H9 (cell line): ENCODE measurements at regions not wholly inside any gene's neighbourhood (a gene's known extent, or its start where the extent isn't known, plus 50 kb on each side); places are given as distances from the start of the nearest gene placed in this dataset.

Source experiments
- DNase-seq: peaks from one replicate; pipeline ENCODE4 v3.0.0-alpha.2; 2017
- H2AFZ ChIP-seq: one replicate; pipeline ENCODE4 v1.6.1; 2013; ENCODE audit warnings: mild to moderate bottlenecking, low read length, control low read depth, moderate library complexity
- H2AK5ac ChIP-seq: 2 replicates; pipeline ENCODE4 v1.6.1; 2013; ENCODE audit warnings: low read length, control low read depth, mixed read lengths; ENCODE audit not compliant: insufficient read length
- H2BK120ac ChIP-seq: one replicate; pipeline ENCODE4 v1.6.1; 2013; ENCODE audit warnings: low read depth, mild to moderate bottlenecking, low read length, control low read depth, inconsistent platforms; ENCODE audit not compliant: poor library complexity, severe bottlenecking
- H2BK12ac ChIP-seq: 2 replicates; pipeline ENCODE4 v1.6.1; 2013; ENCODE audit warnings: low read length, control low read depth, mixed read lengths, low read depth; ENCODE audit not compliant: insufficient read length
- H2BK15ac ChIP-seq: 2 replicates; pipeline ENCODE4 v1.6.1; 2013; ENCODE audit warnings: low read depth, low read length, control low read depth
- H2BK20ac ChIP-seq: one replicate; pipeline ENCODE4 v1.6.1; 2013; ENCODE audit warnings: low read depth, mild to moderate bottlenecking, low read length, control low read depth, inconsistent platforms; ENCODE audit not compliant: poor library complexity, severe bottlenecking
- H2BK5ac ChIP-seq: 2 replicates; pipeline ENCODE4 v1.6.1; 2013; ENCODE audit warnings: low read length, control low read depth, mixed read lengths; ENCODE audit not compliant: insufficient read length
- H3K14ac ChIP-seq: 2 replicates; pipeline ENCODE4 v1.6.1; 2013; ENCODE audit warnings: low read length, control low read depth; ENCODE audit not compliant: insufficient read depth
- H3K18ac ChIP-seq: 2 replicates; pipeline ENCODE4 v1.6.1; 2013; ENCODE audit warnings: low read depth, mild to moderate bottlenecking, mixed read lengths, low read length, control low read depth; ENCODE audit not compliant: insufficient read length
- H3K23ac ChIP-seq: 2 replicates; pipeline ENCODE4 v1.6.1; 2013; ENCODE audit warnings: low read length, control low read depth, mixed read lengths, low read depth; ENCODE audit not compliant: insufficient read length
- H3K23me2 ChIP-seq: 2 replicates; pipeline ENCODE4 v1.6.1; 2013; ENCODE audit warnings: low read depth, mild to moderate bottlenecking, mixed read lengths, low read length, control low read depth; ENCODE audit not compliant: insufficient read length, poor library complexity, severe bottlenecking
- H3K27ac ChIP-seq: 2 replicates; pipeline ENCODE4 v1.5.1; 2013; ENCODE audit warnings: low read length, control low read depth, mixed read lengths, low read depth; ENCODE audit not compliant: insufficient read length
- H3K27me3 ChIP-seq: 2 replicates; pipeline ENCODE4 v1.6.1; 2013; ENCODE audit warnings: low read length, control low read depth, inconsistent platforms; ENCODE audit not compliant: insufficient read depth
- H3K4ac ChIP-seq: 2 replicates; pipeline ENCODE4 v1.6.1; 2013; ENCODE audit warnings: low read depth, mild to moderate bottlenecking, control low read depth, inconsistent platforms, low read length, moderate library complexity
- H3K4me1 ChIP-seq: 2 replicates; pipeline ENCODE4 v1.6.1; 2013; ENCODE audit warnings: low read length, control low read depth, inconsistent platforms; ENCODE audit not compliant: insufficient read depth
- H3K4me2 ChIP-seq: 2 replicates; pipeline ENCODE4 v1.6.1; 2013; ENCODE audit warnings: low read length, control low read depth, mixed read lengths; ENCODE audit not compliant: insufficient read length, insufficient read depth
- H3K56ac ChIP-seq: 2 replicates; pipeline ENCODE4 v1.6.1; 2013; ENCODE audit warnings: low read depth, mild to moderate bottlenecking, mixed read lengths, low read length, control low read depth; ENCODE audit not compliant: insufficient read length
- H3K79me1 ChIP-seq: 2 replicates; pipeline ENCODE4 v1.6.1; 2013; ENCODE audit warnings: low read depth, mild to moderate bottlenecking, moderate library complexity, low read length, control low read depth, inconsistent platforms; ENCODE audit not compliant: insufficient read depth, poor library complexity, severe bottlenecking
- H3K79me2 ChIP-seq: 2 replicates; pipeline ENCODE4 v1.6.1; 2013; ENCODE audit warnings: low read length, control low read depth, inconsistent platforms; ENCODE audit not compliant: insufficient read depth
- H3K9ac ChIP-seq: 2 replicates; pipeline ENCODE4 v1.6.1; 2013; ENCODE audit warnings: low read length, control low read depth, mixed read lengths; ENCODE audit not compliant: insufficient read length; ENCODE audit errors: extremely low read depth
- H3K9me3 ChIP-seq: one replicate; pipeline ENCODE4 v1.6.1; 2013; ENCODE audit warnings: low read depth, low read length, inconsistent platforms; ENCODE audit not compliant: control insufficient read depth
- H3T11ph ChIP-seq: one replicate; pipeline ENCODE4 v1.6.1; 2013; ENCODE audit warnings: mild to moderate bottlenecking, low read length, control low read depth, inconsistent platforms
- H4K20me1 ChIP-seq: one replicate; pipeline ENCODE4 v1.6.1; 2013; ENCODE audit not compliant: control insufficient read depth, insufficient read length, insufficient read depth
- H4K5ac ChIP-seq: 2 replicates; pipeline ENCODE4 v1.6.1; 2013; ENCODE audit warnings: low read depth, mild to moderate bottlenecking, mixed read lengths, low read length, control low read depth; ENCODE audit not compliant: insufficient read length
- H4K8ac ChIP-seq: replicated peaks from 2 replicates; pipeline ENCODE4 v1.6.1; 2013; ENCODE audit warnings: low read length, control low read depth, mixed read lengths, low read depth; ENCODE audit not compliant: insufficient read length
- H4K91ac ChIP-seq: 2 replicates; pipeline ENCODE4 v1.6.1; 2013; ENCODE audit warnings: low read depth, mild to moderate bottlenecking, moderate library complexity, mixed read lengths, low read length, control low read depth; ENCODE audit not compliant: insufficient read length
- H3K27ac Mint-ChIP-seq, 3 experiments: 2 replicates in 2 of 3; 3 replicates in 1 of 3; pipeline ENCODE4 v1.8.0; 2020 to 2021; ENCODE audit warnings: mixed read lengths in 3 of 3, mild to moderate bottlenecking in 1 of 3, moderate library complexity in 1 of 3
- H3K27me3 Mint-ChIP-seq: 2 replicates; pipeline ENCODE4 v1.8.0; 2021; ENCODE audit warnings: low read depth, mild to moderate bottlenecking, moderate library complexity, mixed read lengths
- H3K36me3 Mint-ChIP-seq, 3 experiments: 2 replicates in 2 of 3; 3 replicates in 1 of 3; pipeline ENCODE4 v1.8.0; 2020 to 2021; ENCODE audit warnings: low read depth in 3 of 3, mixed read lengths in 3 of 3; ENCODE audit not compliant: insufficient read depth in 1 of 3
- H3K4me1 Mint-ChIP-seq, 2 experiments: 2 replicates each; pipeline ENCODE4 v1.8.0; 2020; ENCODE audit warnings: mixed read lengths in 2 of 2
- H3K4me3 Mint-ChIP-seq, 2 experiments: 2 replicates in 1 of 2; 3 replicates in 1 of 2; pipeline ENCODE4 v1.8.0; 2020 to 2021; ENCODE audit warnings: mild to moderate bottlenecking in 2 of 2, mixed read lengths in 2 of 2, moderate library complexity in 1 of 2
- H3K9me3 Mint-ChIP-seq, 2 experiments: 2 replicates in 1 of 2; 3 replicates in 1 of 2; pipeline ENCODE4 v1.8.0; 2020; ENCODE audit warnings: mild to moderate bottlenecking in 2 of 2, mixed read lengths in 2 of 2, moderate library complexity in 1 of 2
- WGBS: extraction: QIAGEN DNeasy Blood & Tissue Kit; methylation state at CpG from one replicate; pipeline ENCODE4 v1.1.7; 2013; ENCODE audit warnings: missing lambda C conversion rate, low lambda C conversion rate, mixed read lengths; ENCODE audit not compliant: insufficient read length; ENCODE audit errors: extremely low coverage; 5-methylcytosine and 5-hydroxymethylcytosine counted together
- TF ChIP-seq, protein P1 (sequence below): fragments of 200-600 bp; sonication (generic); conservative IDR thresholded peaks from 3 replicates; pipeline ENCODE4 v1.8.0; 2021; ENCODE audit warnings: antibody characterized with exemption, mild to moderate bottlenecking

DNA sequence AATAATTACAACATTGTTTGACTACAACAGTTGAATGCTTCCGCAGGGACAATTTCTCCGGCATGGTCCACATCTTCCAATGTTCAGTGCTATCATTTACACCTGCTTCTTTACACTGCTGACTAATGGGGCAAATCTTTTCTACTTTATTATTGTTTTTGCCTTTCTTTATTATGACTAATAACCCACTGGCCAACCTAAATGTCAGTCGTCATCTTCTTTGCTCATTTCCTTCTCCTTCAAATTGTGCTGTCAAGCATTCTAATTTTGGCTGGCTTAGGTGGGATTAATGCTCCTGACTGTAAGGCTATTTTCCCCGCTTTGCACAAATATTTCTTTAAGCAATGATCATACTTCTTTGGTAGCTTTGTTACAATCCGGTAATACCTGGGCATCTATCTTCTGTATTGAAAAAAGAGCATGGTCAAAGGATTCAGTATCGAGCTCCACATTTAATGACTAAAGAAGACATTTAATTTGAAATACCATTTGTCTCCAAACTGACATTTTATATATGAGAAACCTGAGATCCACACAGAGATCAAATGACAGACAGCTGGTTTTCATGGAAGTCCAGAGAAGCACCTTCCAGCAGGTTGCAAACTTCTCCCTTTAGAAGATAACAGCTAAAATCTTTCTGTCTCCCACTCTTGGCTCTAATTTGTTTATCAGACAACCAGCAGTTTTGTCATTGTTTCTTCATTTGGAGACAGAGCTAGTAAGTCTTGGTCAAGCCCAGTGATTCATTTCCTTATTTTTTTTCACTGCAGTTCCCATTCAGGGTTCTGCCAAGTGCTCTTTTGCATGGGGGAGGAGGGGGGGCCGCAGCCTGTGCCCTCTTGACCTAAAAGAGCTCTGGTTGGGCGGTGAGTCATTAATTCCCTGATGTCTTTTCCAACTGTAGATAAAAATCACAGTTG lies 132.9 kb downstream of the SOCS6 start:
- H4K91ac ChIP-seq = no peak overlapping the region
- no peak overlapping the region for H3K4ac ChIP-seq
- H2BK20ac ChIP-seq = no peak overlapping the region
- H3K23ac ChIP-seq = no peak overlapping the region
- Mint-ChIP-seq H3K4me1 (peaks cover 29 to 31% of the 10 kb centered on the region in 2 experiments), H3K36me3 (no peaks in the 10 kb centered on the region), H3K27me3 (no peaks in the 10 kb centered on the region), H3K4me3 (no peak overlapping the region), H3K27ac (no peak overlapping the region), H3K9me3 (no peaks in the 10 kb centered on the region)
- no peak overlapping the region for H3K14ac ChIP-seq
- H3T11ph ChIP-seq = no peak overlapping the region
- H3K9me3 ChIP-seq = no peaks in the 10 kb centered on the region
- H2BK5ac ChIP-seq = no peak overlapping the region
- no peak overlapping the region for H3K4me2 ChIP-seq
- H3K9ac ChIP-seq = no peak overlapping the region
- no peaks in the 10 kb centered on the region for H3K79me2 ChIP-seq
- TF ChIP-seq, protein P1, sequence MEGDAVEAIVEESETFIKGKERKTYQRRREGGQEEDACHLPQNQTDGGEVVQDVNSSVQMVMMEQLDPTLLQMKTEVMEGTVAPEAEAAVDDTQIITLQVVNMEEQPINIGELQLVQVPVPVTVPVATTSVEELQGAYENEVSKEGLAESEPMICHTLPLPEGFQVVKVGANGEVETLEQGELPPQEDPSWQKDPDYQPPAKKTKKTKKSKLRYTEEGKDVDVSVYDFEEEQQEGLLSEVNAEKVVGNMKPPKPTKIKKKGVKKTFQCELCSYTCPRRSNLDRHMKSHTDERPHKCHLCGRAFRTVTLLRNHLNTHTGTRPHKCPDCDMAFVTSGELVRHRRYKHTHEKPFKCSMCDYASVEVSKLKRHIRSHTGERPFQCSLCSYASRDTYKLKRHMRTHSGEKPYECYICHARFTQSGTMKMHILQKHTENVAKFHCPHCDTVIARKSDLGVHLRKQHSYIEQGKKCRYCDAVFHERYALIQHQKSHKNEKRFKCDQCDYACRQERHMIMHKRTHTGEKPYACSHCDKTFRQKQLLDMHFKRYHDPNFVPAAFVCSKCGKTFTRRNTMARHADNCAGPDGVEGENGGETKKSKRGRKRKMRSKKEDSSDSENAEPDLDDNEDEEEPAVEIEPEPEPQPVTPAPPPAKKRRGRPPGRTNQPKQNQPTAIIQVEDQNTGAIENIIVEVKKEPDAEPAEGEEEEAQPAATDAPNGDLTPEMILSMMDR = no peak
- no peak overlapping the region for H2AFZ ChIP-seq
- H3K56ac ChIP-seq = no peak overlapping the region
- no peak for DNase-seq
- no peak overlapping the region for H2BK12ac ChIP-seq
- H2BK15ac ChIP-seq = no peak overlapping the region
- H3K27ac ChIP-seq = no peak overlapping the region
- H4K8ac ChIP-seq = no peak overlapping the region
- no peak overlapping the region for H4K5ac ChIP-seq
- H3K4me1 ChIP-seq = peaks cover 3% of the 10 kb centered on the region; the same call in 1 of the 2 replicates
- no peaks in the 10 kb centered on the region for H3K23me2 ChIP-seq
- H3K27me3 ChIP-seq = no peaks in the 10 kb centered on the region
- no peak overlapping the region for H3K18ac ChIP-seq
- H2BK120ac ChIP-seq = no peak overlapping the region
- no CpG with 5 or more reads among the region's 8 CpGs for WGBS
- H2AK5ac ChIP-seq = no peak overlapping the region
- no peaks in the 10 kb centered on the region for H3K79me1 ChIP-seq
- H4K20me1 ChIP-seq = no peaks in the 10 kb centered on the region
